ENCODE measurements at regions not wholly inside any gene's neighbourhood (a gene's known extent, or its start where the extent isn't known, plus 50 kb on each side); places are given as distances from the start of the nearest gene placed in this dataset.

DNA sequence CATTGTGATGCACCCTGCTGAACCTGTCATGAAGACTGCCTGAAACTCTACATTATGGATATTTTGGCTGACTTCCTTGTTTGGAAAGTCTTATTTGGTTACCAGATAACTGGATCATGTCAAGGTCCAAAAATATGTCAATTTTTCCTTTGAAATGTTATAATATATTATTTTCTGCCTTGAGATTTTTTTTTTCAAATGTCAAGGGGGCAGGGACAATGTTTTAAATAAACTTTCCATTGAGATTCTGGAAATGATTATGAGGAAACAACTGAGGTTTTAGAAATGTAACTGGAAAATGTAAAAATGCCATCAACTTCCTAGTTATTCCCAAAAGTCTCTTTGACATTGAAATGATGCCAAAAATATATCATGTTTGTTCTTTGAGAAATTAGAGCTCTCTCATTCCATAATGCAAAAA is 117.0 kb downstream of the RFC3 start:
- Histone ChIP-seq H3K36me3 (ENCODE audit: control insufficient read depth in 2 of 2, insufficient read depth in 1 of 2, low read length in 2 of 2) (no peaks in the 10 kb centered on the region), H3K4me1 (ENCODE audit: control insufficient read depth, insufficient read depth, low read length) (no peaks in the 10 kb centered on the region), H3K9me3 (ENCODE audit: control insufficient read depth, insufficient read depth, low read depth, low read length) (no peaks in the 10 kb centered on the region), H3K27ac (ENCODE audit: extremely low read depth, low read depth, low read length) (no peak overlapping the region), H3K4me3 (ENCODE audit: low read depth, low read length) (no peak overlapping the region)
- POLR2A ChIA-PET, result no interaction called here
- TF ChIP-seq TRIM28 (IDR thresholded peaks at IDR 0.05; ENCODE audit: borderline replicate concordance, low read length) (no peak), ZNF837 (tag by site-specific recombination; IDR thresholded peaks at IDR 0.05) (no peak), ZNF510 (tag by site-specific recombination; IDR thresholded peaks at IDR 0.05; ENCODE audit: insufficient replicate concordance) (no peak), ZNF548 (tag by site-specific recombination; IDR thresholded peaks at IDR 0.05) (no peak), ZNF610 (tag by site-specific recombination; IDR thresholded peaks at IDR 0.05; ENCODE audit: borderline replicate concordance) (no peak), ZFHX2 (tag by site-specific recombination; conservative IDR thresholded peaks at IDR 0.05) (no peak), GLI2 (tag by site-specific recombination; IDR thresholded peaks at IDR 0.05; ENCODE audit: borderline replicate concordance, low read depth) (no peak), ZNF221 (tag by site-specific recombination; IDR thresholded peaks at IDR 0.05; ENCODE audit: borderline replicate concordance) (no peak), ZNF785 (tag by site-specific recombination; IDR thresholded peaks at IDR 0.05) (no peak), GFI1B (tag by site-specific recombination; IDR thresholded peaks at IDR 0.05) (no peak), ZNF114 (tag by site-specific recombination; IDR thresholded peaks at IDR 0.05) (no peak), KLF10 (tag by site-specific recombination; IDR thresholded peaks at IDR 0.05) (no peak), ZNF311 (tag by site-specific recombination; IDR thresholded peaks at IDR 0.05; ENCODE audit: borderline replicate concordance) (no peak), ZNF658 (tag by site-specific recombination; IDR thresholded peaks at IDR 0.05) (no peak), ZNF266 (tag by site-specific recombination; IDR thresholded peaks at IDR 0.05; ENCODE audit: low read depth) (no peak)
- TF ChIP-seq, protein P1, sequence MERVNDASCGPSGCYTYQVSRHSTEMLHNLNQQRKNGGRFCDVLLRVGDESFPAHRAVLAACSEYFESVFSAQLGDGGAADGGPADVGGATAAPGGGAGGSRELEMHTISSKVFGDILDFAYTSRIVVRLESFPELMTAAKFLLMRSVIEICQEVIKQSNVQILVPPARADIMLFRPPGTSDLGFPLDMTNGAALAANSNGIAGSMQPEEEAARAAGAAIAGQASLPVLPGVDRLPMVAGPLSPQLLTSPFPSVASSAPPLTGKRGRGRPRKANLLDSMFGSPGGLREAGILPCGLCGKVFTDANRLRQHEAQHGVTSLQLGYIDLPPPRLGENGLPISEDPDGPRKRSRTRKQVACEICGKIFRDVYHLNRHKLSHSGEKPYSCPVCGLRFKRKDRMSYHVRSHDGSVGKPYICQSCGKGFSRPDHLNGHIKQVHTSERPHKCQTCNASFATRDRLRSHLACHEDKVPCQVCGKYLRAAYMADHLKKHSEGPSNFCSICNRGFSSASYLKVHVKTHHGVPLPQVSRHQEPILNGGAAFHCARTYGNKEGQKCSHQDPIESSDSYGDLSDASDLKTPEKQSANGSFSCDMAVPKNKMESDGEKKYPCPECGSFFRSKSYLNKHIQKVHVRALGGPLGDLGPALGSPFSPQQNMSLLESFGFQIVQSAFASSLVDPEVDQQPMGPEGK (tag by site-specific recombination; IDR thresholded peaks at IDR 0.05), result no peak
- TF ChIP-seq, protein P2, sequence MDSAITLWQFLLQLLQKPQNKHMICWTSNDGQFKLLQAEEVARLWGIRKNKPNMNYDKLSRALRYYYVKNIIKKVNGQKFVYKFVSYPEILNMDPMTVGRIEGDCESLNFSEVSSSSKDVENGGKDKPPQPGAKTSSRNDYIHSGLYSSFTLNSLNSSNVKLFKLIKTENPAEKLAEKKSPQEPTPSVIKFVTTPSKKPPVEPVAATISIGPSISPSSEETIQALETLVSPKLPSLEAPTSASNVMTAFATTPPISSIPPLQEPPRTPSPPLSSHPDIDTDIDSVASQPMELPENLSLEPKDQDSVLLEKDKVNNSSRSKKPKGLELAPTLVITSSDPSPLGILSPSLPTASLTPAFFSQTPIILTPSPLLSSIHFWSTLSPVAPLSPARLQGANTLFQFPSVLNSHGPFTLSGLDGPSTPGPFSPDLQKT (IDR thresholded peaks at IDR 0.05; ENCODE audit: borderline replicate concordance, low read depth, low read length), result no peak
- TF ChIP-seq, protein P3, sequence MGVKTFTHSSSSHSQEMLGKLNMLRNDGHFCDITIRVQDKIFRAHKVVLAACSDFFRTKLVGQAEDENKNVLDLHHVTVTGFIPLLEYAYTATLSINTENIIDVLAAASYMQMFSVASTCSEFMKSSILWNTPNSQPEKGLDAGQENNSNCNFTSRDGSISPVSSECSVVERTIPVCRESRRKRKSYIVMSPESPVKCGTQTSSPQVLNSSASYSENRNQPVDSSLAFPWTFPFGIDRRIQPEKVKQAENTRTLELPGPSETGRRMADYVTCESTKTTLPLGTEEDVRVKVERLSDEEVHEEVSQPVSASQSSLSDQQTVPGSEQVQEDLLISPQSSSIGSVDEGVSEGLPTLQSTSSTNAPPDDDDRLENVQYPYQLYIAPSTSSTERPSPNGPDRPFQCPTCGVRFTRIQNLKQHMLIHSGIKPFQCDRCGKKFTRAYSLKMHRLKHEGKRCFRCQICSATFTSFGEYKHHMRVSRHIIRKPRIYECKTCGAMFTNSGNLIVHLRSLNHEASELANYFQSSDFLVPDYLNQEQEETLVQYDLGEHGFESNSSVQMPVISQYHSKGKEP (tag by site-specific recombination; IDR thresholded peaks at IDR 0.05), result no peak
- TF ChIP-seq, protein P4, sequence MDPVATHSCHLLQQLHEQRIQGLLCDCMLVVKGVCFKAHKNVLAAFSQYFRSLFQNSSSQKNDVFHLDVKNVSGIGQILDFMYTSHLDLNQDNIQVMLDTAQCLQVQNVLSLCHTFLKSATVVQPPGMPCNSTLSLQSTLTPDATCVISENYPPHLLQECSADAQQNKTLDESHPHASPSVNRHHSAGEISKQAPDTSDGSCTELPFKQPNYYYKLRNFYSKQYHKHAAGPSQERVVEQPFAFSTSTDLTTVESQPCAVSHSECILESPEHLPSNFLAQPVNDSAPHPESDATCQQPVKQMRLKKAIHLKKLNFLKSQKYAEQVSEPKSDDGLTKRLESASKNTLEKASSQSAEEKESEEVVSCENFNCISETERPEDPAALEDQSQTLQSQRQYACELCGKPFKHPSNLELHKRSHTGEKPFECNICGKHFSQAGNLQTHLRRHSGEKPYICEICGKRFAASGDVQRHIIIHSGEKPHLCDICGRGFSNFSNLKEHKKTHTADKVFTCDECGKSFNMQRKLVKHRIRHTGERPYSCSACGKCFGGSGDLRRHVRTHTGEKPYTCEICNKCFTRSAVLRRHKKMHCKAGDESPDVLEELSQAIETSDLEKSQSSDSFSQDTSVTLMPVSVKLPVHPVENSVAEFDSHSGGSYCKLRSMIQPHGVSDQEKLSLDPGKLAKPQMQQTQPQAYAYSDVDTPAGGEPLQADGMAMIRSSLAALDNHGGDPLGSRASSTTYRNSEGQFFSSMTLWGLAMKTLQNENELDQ (tag by site-specific recombination; IDR thresholded peaks at IDR 0.05; ENCODE audit: low read depth), result no peak
- TF ChIP-seq, protein P5, sequence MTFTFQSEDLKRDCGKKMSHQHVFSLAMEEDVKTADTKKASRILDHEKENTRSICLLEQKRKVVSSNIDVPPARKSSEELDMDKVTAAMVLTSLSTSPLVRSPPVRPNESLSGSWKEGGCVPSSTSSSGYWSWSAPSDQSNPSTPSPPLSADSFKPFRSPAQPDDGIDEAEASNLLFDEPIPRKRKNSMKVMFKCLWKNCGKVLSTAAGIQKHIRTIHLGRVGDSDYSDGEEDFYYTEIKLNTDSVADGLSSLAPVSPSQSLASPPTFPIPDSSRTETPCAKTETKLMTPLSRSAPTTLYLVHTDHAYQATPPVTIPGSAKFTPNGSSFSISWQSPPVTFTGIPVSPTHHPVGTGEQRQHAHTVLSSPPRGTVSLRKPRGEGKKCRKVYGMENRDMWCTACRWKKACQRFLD (tag by site-specific recombination; IDR thresholded peaks at IDR 0.05), result no peak
- CTCF ChIA-PET, result interaction anchor here (0.6 kb wide), 1 partner anchor 19 kb away, joined by 3 read pairs; no protein-coding TSS in a partner anchor
